Hematopoietic multipotent progenitor cell (in vitro differentiated cells): ENCODE measurements at regions not wholly inside any gene's neighbourhood (a gene's known extent, or its start where the extent isn't known, plus 50 kb on each side); places are given as distances from the start of the nearest gene placed in this dataset.

ENCODE experiments used
- DNase-seq, 3 donors: peaks; one replicate each; pipeline ENCODE4 v3.0.0-alpha.2; 2011 to 2015; ENCODE audit warnings: low read depth in 2 of 3, low spot score in 2 of 3

- no peak for DNase-seq
These were observed 378.6 kb upstream of the CWC22 start for GRCh38 chr2:180385601-180386201.

DNA sequence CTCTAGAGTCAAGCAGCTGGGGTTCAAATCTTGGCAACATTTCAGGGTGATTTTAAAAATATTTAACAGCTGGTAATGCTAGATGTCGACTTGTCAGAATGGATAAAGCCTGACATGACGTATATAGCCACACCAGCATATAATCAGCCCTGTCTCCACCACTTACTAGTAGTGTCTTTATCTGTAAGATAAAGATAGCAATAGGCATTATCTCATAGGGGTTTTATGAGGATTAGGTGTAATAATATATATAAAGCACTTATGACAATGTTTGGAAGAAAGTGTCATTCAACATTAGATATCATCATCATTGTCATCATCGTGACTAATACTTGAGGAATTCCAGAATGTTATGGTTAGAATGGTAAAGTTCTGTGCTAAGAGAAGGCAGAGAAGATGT is 369.0 kb upstream of the CWC22 start:
- DNase-seq = no peak

GRCh38 chr2:180374502-180375281 is 367.6 kb upstream of the CWC22 start:
- no peak for DNase-seq

DNA sequence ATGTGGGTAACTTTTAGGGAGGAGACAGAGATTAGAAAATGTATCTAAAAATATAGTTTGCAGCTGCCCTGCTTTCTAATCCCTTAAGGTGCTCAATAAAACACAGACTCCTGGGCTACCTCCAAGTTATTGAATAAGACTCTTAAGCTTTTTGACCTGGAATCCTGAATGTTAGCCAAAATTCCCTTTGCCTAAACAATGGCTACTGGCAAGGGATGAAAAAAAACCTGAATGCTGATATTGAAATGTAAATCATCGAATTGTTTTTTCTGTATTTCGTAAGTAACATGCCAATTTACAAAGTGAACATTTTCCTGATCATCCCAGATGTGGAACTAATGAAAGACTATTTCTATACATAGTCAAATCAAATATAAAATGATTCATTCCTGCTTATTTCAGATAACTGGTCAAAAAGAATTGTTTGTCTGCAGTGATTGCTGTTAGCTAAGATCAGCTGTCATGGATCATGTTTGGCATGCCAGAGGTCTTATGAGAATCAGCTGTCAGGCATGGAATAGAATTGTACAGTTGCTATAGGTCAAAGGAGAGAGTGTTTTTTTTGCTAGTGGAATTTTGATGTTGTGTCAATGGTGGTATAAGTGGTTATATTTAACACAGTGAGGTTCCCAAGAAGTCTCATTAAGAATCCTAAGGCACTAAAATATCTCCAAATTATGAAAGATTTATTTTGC is 363.6 kb upstream of the CWC22 start:
- DNase-seq = no peak

GRCh38 chr2:180368881-180369280 is 361.8 kb upstream of the CWC22 start:
- DNase-seq = no peak

- DNase-seq = no peak
These were observed 360.7 kb upstream of the CWC22 start for GRCh38 chr2:180367815-180368214.

DNA sequence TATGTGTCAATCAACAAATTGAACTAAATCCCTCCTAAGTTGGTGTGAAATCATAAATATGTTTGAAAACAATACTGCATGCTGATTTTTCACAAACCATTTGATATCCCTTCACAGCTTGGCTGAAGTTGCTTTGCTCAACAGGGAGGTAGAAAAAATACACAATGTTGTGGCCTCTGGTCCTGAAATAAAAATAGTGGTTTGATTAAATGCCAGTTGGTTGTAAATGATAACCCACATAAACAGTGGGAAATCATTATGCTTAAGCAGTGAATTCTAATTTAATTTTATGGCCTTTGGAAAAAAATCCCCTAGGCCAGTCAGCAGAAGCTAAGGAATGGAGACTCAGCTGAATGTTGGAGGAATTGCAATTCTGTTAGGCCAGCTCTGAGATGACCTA is 359.4 kb upstream of the CWC22 start:
- DNase-seq = no peak

DNA sequence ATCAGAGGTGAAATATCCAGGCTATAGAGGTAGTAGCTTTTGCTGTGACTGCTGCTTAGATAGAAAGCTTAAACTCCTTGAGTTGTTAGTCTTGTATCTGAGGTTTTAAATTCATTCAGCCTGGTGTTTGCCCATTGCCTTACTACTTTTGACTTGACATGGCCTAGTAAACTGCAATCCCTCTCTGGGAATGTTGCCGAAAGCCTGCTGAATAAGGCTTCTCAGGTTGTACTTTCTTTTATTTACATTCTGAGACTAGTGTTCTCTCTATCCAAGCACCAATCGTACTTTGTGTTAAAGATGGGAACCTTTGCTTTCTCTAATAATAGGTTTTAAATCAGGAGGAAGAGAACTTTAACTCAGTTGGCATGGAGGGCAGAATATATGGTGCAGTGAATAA is 357.6 kb upstream of the CWC22 start:
- no peak for DNase-seq

GRCh38 chr2:180360283-180360618 is 353.2 kb upstream of the CWC22 start:
- no peak for DNase-seq

DNA sequence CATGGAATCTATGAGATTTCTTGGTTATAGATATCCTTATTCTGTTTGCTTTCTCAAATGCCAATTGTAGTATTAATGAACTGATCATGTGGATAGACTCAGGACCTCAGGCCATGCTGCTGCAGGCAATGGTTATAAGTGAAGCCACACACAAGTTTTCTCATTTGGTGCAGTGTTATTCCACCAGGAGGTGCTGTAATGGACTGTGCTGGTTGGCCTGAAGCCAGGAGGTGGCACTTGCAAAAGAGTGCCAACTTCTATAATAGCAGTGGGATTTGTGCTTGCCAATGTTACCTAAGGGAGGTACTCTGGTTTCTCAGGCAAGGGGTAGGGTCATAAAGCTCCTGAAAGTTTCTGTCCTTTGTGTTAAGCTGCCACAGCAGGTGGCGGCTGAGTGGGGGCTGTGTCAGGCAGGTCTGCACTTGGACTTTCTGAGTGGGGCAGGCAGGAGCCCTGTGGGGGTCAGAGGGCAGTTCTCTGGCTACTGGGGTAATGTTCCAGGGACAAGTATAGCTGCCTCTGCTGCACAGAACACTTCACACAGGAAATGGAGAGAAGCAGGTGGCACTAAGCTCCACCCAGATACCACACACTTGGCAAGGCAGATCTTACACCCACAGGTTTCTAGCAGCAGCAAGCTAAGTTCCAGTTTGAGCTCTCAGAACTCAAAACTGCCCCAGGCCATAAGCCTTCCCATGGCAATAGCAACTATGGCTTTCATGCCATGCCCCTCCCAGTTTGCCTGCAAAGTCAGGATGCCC is 352.6 kb upstream of the CWC22 start:
- DNase-seq = no peak

DNA sequence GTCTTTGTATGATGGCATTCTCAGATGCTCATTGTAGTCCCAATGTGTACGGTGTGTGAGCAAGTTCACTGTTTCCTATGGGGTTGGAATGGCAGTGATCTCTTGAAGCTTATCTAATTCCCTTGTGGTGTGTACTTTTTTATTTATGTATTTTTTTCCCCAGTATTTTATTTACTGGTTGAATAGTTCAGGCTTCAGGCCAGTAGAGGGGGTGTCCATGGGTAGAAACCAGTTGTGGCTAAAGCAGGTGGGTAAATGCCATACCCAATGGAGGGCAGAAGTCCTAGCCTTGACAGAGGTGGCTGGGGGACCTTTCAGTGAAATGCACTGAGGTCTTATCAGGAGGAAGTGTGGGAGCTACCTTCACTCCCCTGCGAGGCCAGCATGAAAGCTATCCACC is 351.4 kb upstream of the CWC22 start:
- DNase-seq = no peak

DNA sequence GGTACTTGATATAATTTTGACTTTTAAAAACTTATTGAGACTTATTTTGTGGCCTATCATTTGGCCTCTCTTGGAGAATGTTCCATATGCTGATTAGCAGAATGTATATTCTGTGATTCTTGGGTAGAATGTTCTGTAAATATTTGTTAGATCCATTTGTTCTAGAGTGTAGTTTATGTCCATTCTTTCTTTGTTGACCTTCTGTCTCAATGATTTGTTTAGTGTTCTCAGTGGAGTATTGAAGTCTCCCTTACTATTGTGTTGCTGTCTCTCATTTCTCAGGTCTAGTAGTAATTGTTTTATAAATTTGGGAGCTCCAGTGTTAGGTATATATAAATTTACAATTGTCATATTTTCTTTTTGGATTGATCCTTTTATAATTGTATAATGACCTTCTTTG is 349.6 kb upstream of the CWC22 start:
- DNase-seq = no peak

DNA sequence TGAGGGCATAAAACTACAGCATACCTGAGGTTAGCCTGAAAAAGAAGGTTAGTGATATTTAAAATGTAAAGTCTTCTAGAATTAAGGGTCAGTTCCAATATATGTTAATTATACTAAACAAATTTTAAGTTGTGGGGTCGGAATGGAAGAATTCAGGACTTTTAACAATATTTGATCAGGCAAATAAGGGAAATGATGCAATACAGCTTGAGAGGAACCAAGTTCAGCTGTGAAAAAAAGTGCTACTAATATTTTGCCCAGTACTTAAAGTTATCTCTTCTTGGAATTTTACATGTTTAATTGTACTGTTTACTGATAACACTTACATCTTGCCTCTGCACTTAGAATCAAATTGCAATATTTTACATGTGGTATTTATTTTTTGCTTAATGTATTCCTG is 345.5 kb upstream of the CWC22 start:
- no peak for DNase-seq

GRCh38 chr2:180349809-180350208 is 342.7 kb upstream of the CWC22 start:
- no peak for DNase-seq

DNA sequence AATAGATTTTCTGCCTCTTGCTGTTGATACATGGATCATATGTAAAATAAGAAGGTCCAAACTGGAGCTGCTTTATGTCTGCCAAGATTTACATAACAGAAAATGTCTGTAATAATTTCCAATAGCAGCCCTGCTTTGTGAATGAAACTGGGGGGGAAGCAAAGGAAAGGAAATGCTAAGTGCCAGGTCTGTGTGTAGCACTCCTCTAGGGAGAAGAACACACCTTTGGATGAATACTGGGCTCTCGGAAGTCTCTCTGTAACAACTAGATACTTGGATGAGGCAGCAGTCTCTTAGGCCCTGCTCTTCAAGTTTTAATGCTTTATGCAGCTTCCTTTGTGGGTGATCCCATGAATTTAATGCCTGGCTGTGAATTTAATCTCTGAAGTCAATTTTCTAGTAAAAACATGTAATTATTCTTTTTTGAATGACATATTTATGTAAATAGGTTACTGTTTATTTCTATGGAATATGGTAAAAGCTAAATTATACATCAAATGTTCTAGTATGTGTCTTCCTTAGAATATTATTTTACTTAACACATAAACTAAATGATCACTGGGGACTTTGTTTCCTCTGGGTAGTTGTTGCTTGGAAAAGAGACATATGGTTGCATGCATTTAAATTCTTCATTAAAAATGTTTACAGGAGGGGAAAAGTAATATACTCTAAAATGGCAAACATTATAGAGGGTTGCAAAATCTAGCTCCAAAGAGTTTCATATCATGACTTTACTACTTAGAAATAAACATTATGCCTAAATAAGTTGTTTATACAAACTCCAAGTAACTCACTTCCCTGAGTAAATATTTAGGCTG is 336.6 kb upstream of the CWC22 start:
- no peak for DNase-seq

DNA sequence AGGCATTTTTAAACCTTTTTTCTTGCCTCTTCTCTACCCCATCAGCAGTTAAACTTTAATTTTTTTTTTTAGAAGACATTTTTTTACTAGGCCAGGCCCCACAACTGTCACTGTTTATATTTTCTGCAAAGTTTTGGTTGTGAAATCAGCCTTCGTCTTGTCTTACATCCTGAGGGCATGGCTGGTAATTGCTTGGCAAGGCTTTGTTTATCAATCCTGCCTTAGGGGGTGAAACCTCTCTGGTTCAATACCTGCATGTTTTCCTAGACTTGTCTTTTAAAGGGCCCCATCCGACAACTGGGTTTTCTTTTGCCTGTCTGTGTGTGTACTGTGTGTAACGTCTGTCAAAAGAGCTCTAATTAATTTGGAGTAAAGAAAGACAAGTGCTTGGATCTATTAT is 330.0 kb upstream of the CWC22 start:
- no peak for DNase-seq

DNA sequence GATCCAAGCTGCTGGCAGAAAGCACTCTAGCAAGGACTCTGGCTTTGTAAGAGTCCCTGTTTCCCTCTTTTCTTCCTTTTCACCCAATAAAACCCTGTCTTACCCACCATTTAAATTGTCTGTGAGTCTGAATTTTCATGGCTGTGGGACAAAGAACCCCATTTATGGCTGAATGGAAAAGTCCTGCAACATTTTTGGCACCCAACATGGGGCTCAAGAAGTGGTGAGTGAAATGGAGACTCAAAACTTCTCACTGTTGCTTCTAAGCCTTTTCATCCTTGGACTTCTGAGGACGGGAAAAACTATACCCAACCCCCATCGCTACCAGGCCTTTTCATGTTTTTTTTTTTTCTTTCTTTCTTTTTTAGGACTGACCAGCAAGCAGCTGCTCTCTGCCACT is 329.5 kb upstream of the CWC22 start:
- DNase-seq = no peak

GRCh38 chr2:180334514-180334913 is 327.4 kb upstream of the CWC22 start:
- DNase-seq = no peak

GRCh38 chr2:180328795-180329422 is 321.8 kb upstream of the CWC22 start:
- no peak for DNase-seq

- no peak for DNase-seq
These were observed 320.1 kb upstream of the CWC22 start for GRCh38 chr2:180327185-180327584.
